Prostate gland (tissue), 2 donors: ENCODE measurements at regions not wholly inside any gene's neighbourhood (a gene's known extent, or its start where the extent isn't known, plus 50 kb on each side); places are given as distances from the start of the nearest gene placed in this dataset.

Experiments
- POLR2A ChIP-seq: fragments of 450-650 bp; IDR thresholded peaks from one replicate; pipeline ENCODE4 v1.6.1; 2016; ENCODE audit warnings: antibody characterized with exemption, mild to moderate bottlenecking
- POLR2AphosphoS5 ChIP-seq: sonication (generic); formaldehyde crosslinking; IDR thresholded peaks from one replicate; pipeline ENCODE4 v1.6.1; 2017; ENCODE audit warnings: antibody characterized with exemption
- TF ChIP-seq, protein P1 (sequence below), 4 experiments: fragments of 200-600 bp in 2 of 4; fragments of 450-650 bp in 2 of 4; sonication (generic) in 2 of 4; IDR thresholded peaks; 1 replicate in 3 of 4; 2 replicates in 1 of 4; pipeline ENCODE4 v1.5.1; 2016 to 2019; ENCODE audit warnings: antibody characterized with exemption in 4 of 4, mild to moderate bottlenecking in 2 of 4, moderate library complexity in 2 of 4

DNA sequence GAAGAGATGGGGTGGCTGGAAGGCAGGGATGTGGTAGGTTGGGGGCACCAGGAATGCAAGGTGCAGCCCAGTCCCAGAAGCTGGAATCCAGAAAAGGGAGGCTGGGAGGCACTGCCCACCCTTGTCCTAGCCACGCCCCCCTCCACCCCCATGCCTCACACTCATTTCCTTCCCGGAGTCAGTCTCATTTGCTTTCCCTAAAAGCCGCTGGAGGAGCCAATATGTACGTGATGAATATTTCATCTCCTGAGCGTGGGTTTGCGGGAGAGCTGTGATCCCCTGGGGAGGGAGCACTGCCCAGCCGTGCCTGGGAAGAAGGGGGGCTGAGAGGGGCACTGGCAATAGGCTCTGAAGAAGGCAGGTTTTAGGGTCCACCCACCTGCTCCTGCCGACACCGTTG, 124.5 kb upstream of the LHX1 start:
- TF ChIP-seq, protein P1, sequence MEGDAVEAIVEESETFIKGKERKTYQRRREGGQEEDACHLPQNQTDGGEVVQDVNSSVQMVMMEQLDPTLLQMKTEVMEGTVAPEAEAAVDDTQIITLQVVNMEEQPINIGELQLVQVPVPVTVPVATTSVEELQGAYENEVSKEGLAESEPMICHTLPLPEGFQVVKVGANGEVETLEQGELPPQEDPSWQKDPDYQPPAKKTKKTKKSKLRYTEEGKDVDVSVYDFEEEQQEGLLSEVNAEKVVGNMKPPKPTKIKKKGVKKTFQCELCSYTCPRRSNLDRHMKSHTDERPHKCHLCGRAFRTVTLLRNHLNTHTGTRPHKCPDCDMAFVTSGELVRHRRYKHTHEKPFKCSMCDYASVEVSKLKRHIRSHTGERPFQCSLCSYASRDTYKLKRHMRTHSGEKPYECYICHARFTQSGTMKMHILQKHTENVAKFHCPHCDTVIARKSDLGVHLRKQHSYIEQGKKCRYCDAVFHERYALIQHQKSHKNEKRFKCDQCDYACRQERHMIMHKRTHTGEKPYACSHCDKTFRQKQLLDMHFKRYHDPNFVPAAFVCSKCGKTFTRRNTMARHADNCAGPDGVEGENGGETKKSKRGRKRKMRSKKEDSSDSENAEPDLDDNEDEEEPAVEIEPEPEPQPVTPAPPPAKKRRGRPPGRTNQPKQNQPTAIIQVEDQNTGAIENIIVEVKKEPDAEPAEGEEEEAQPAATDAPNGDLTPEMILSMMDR (IDR thresholded peaks at IDR 0.05), result no peak
- TF ChIP-seq POLR2A, result no peak
- no peak for TF ChIP-seq POLR2AphosphoS5
